G401 (cell line): ENCODE measurements at regions not wholly inside any gene's neighbourhood (a gene's known extent, or its start where the extent isn't known, plus 50 kb on each side); places are given as distances from the start of the nearest gene placed in this dataset.
A peak's percentile ranks its signal among the peaks of the same experiment; 100 is the strongest.

ENCODE experiments used
- DNase-seq: peaks from one replicate; pipeline ENCODE4 v3.0.0-alpha.2; 2015; ENCODE audit warnings: low spot score
- in situ Hi-C: cut with HindIII; loops from 2 replicates; pipeline ENCODE4 v1.10.0; 2016; ENCODE audit warnings: low sequenced_read_pairs, mixed read lengths

- DNase-seq: no peak
- in situ Hi-C loops: loop anchor here (25.0 kb wide), 1 partner anchor 210 kb away; no protein-coding TSS in a partner anchor
Measured at GRCh38 chr15:98452238-98452637, 196.1 kb upstream of the IGF1R start.

- no peak for DNase-seq
- in situ Hi-C loops: loop anchor here (25.0 kb wide), 1 partner anchor 206 kb away; no protein-coding TSS in a partner anchor
Measured at GRCh38 chr15:98455904-98456303, 192.4 kb upstream of the IGF1R start.

- DNase-seq: no peak
- in situ Hi-C loops: no loop called here
Measured at GRCh38 chr15:98476559-98476958, 171.8 kb upstream of the IGF1R start.

GRCh38 chr15:98480844-98481243 lies 167.5 kb upstream of the IGF1R start:
- DNase-seq: no peak
- in situ Hi-C loops: no loop called here

- in situ Hi-C loops: no loop called here
- no peak for DNase-seq
Measured at GRCh38 chr15:98483575-98484130, 164.7 kb upstream of the IGF1R start.

GRCh38 chr15:98484914-98485313 lies 163.4 kb upstream of the IGF1R start:
- no peak for DNase-seq
- in situ Hi-C loops: no loop called here

- no peak for DNase-seq
- in situ Hi-C loops: no loop called here
Measured at GRCh38 chr15:98485451-98485850, 162.9 kb upstream of the IGF1R start.

GRCh38 chr15:98493966-98494511 lies 154.3 kb upstream of the IGF1R start:
- DNase-seq: no peak
- in situ Hi-C loops: no loop called here

GRCh38 chr15:98501192-98501591 lies 147.1 kb upstream of the IGF1R start:
- in situ Hi-C loops: no loop called here
- no peak for DNase-seq

GRCh38 chr15:98501632-98502031 lies 146.7 kb upstream of the IGF1R start:
- in situ Hi-C loops: no loop called here

GRCh38 chr15:98503970-98504369 lies 144.4 kb upstream of the IGF1R start:
- in situ Hi-C loops: no loop called here
- no peak for DNase-seq

More at GRCh38 chr15:98501632-98502031, 146.7 kb upstream of the IGF1R start:
- DNase-seq: no peak

- DNase-seq: no peak
- in situ Hi-C loops: no loop called here
Measured at GRCh38 chr15:98504998-98505397, 143.3 kb upstream of the IGF1R start.

- in situ Hi-C loops: no loop called here
- no peak for DNase-seq
Measured at GRCh38 chr15:98505611-98506031, 142.7 kb upstream of the IGF1R start.

- in situ Hi-C loops: no loop called here
- DNase-seq: no peak
Measured at GRCh38 chr15:98506172-98506571, 142.2 kb upstream of the IGF1R start.

GRCh38 chr15:98506711-98507110 lies 141.6 kb upstream of the IGF1R start:
- in situ Hi-C loops: no loop called here
- DNase-seq: no peak

GRCh38 chr15:98513428-98513986 lies 134.8 kb upstream of the IGF1R start:
- no peak for DNase-seq
- in situ Hi-C loops: no loop called here

- DNase-seq: no peak
- in situ Hi-C loops: no loop called here
Measured at GRCh38 chr15:98514034-98514622, 134.2 kb upstream of the IGF1R start.

GRCh38 chr15:98518823-98519561 lies 129.3 kb upstream of the IGF1R start:
- in situ Hi-C loops: no loop called here
- peak; percentile 79 for DNase-seq

- in situ Hi-C loops: no loop called here
- DNase-seq: no peak
Measured at GRCh38 chr15:98519767-98520550, 128.4 kb upstream of the IGF1R start.
